ENCODE measurements at regions not wholly inside any gene's neighbourhood (a gene's known extent, or its start where the extent isn't known, plus 50 kb on each side); places are given as distances from the start of the nearest gene placed in this dataset.
A peak's percentile ranks its signal among the peaks of the same experiment; 100 is the strongest.
"Not testable (repeated sequence)": the region's sequence is repeated elsewhere in the genome, so short reads cannot be mapped to it uniquely, and the experiment has no call there.

- DNase-seq = no peak
Measured at GRCh38 chr6:28809947-28810658, 113.7 kb downstream of the TRIM27 start.

- DNase-seq = no peak
Measured at GRCh38 chr6:28810659-28811053, 113.1 kb downstream of the TRIM27 start.

GRCh38 chr6:28811873-28812272 is 111.9 kb downstream of the TRIM27 start:
- DNase-seq = no peak

GRCh38 chr6:28812778-28813569 is 110.8 kb downstream of the TRIM27 start:
- no peak for DNase-seq

- no peak for DNase-seq
Measured at GRCh38 chr6:28814032-28814976, 109.5 kb downstream of the TRIM27 start.

- DNase-seq = no peak
Measured at GRCh38 chr6:28816339-28816908, 107.4 kb downstream of the TRIM27 start.

GRCh38 chr6:28816909-28817807 is 106.6 kb downstream of the TRIM27 start:
- DNase-seq = no peak

- no peak for DNase-seq
Measured at GRCh38 chr6:28817808-28818145, 106.0 kb downstream of the TRIM27 start.

- DNase-seq = no peak
Measured at GRCh38 chr6:28824793-28825731, 98.7 kb downstream of the TRIM27 start.

GRCh38 chr6:28825732-28826293 is 98.0 kb downstream of the TRIM27 start:
- no peak for DNase-seq

- DNase-seq = not testable (repeated sequence)
Measured at GRCh38 chr6:28831683-28832082, 92.1 kb downstream of the TRIM27 start.

- not testable (repeated sequence) for DNase-seq
Measured at GRCh38 chr6:28836703-28837102, 87.1 kb downstream of the TRIM27 start.

- peak; percentile 64 for DNase-seq
Measured at GRCh38 chr6:28838289-28838633, 85.5 kb downstream of the TRIM27 start.

GRCh38 chr6:28838634-28839442 is 84.9 kb downstream of the TRIM27 start:
- peak; percentile 85 for DNase-seq

- DNase-seq = no peak
Measured at GRCh38 chr6:28839443-28840120, 84.2 kb downstream of the TRIM27 start.

- no peak for DNase-seq
Measured at GRCh38 chr6:28841290-28841689, 82.5 kb downstream of the TRIM27 start.

GRCh38 chr6:28848756-28849155 is 75.0 kb downstream of the TRIM27 start:
- peak; percentile 52 for DNase-seq

Data from activated CD8-positive, alpha-beta memory T cell treated with anti-CD3 and anti-CD28 coated beads, Interleukin-2, amount 50 U/mL, for 4 hours (primary cell).